Common myeloid progenitor, CD34-positive (primary cell): ENCODE measurements at regions not wholly inside any gene's neighbourhood (a gene's known extent, or its start where the extent isn't known, plus 50 kb on each side); places are given as distances from the start of the nearest gene placed in this dataset.
"Not testable (repeated sequence)": the region's sequence is repeated elsewhere in the genome, so short reads cannot be mapped to it uniquely, and the experiment has no call there.

Experiments used
- CTCF ChIA-PET: fragments of 350-600 bp; sonication (Branson Sonifier 250); formaldehyde crosslinking; loops from one replicate; lab custom pipeline; 2021; ENCODE audit warnings: antibody characterized with exemption; lab: Charles Lee
- POLR2A ChIA-PET: fragments of 350-600 bp; sonication (Branson Sonifier 250); formaldehyde crosslinking; loops from one replicate; lab custom pipeline; 2021; ENCODE audit warnings: antibody characterized with exemption; lab: Charles Lee
- DNase-seq, 3 donors: peaks; one replicate each; pipeline versions ENCODE4 v3.0.0 to v3.0.0-alpha.2; 2013
- H3K27ac ChIP-seq, 2 experiments: 1 replicate in 1 of 2; 2 replicates in 1 of 2; pipeline ENCODE4 v1.7.0; 2013; ENCODE audit warnings: inconsistent platforms in 2 of 2, low read length in 2 of 2, mild to moderate bottlenecking in 2 of 2, low read depth in 1 of 2, moderate library complexity in 1 of 2; ENCODE audit not compliant: severe bottlenecking in 2 of 2, insufficient read depth in 1 of 2, poor library complexity in 1 of 2
- H3K27me3 ChIP-seq, 5 experiments: replicated peaks in 2 of 5; 1 replicate in 3 of 5; 2 replicates in 2 of 5; pipeline versions ENCODE4 v1.6.1 to v1.7.0; 2013; ENCODE audit warnings: low read length in 4 of 5, mild to moderate bottlenecking in 2 of 5, moderate library complexity in 2 of 5, inconsistent platforms in 1 of 5; ENCODE audit not compliant: insufficient read depth in 5 of 5, control insufficient read depth in 4 of 5
- H3K36me3 ChIP-seq, 4 experiments: 1 replicate in 2 of 4; 2 replicates in 2 of 4; pipeline versions ENCODE4 v1.6.1 to v1.7.0; 2013; ENCODE audit warnings: low read length in 3 of 4, control low read depth in 1 of 4, mild to moderate bottlenecking in 1 of 4; ENCODE audit not compliant: control insufficient read depth in 4 of 4, insufficient read depth in 4 of 4
- H3K4me1 ChIP-seq, 4 experiments: 1 replicate in 3 of 4; 2 replicates in 1 of 4; pipeline versions ENCODE4 v1.6.1 to v1.7.1; 2013; ENCODE audit warnings: low read length in 3 of 4, mild to moderate bottlenecking in 3 of 4, control low read depth in 1 of 4, inconsistent platforms in 1 of 4, moderate library complexity in 1 of 4; ENCODE audit not compliant: control insufficient read depth in 4 of 4, insufficient read depth in 4 of 4; ENCODE audit errors: control extremely low read depth in 1 of 4
- H3K4me3 ChIP-seq, 7 experiments: 1 replicate in 4 of 7; 2 replicates in 3 of 7; pipeline versions ENCODE4 v1.5.1 to v1.7.0; 2013; ENCODE audit warnings: mild to moderate bottlenecking in 7 of 7, low read length in 6 of 7, moderate library complexity in 6 of 7, inconsistent platforms in 2 of 7, low read depth in 2 of 7, control low read depth in 1 of 7; ENCODE audit not compliant: insufficient read depth in 4 of 7, control insufficient read depth in 1 of 7; ENCODE audit errors: extremely low read depth in 1 of 7
- H3K9me3 ChIP-seq, 5 experiments: 1 replicate in 4 of 5; 2 replicates in 1 of 5; pipeline versions ENCODE4 v1.6.1 to v1.7.1; 2013; ENCODE audit warnings: low read length in 4 of 5, mild to moderate bottlenecking in 2 of 5, inconsistent platforms in 1 of 5, low read depth in 1 of 5, moderate library complexity in 1 of 5; ENCODE audit not compliant: control insufficient read depth in 4 of 5, insufficient read depth in 2 of 5; ENCODE audit errors: control extremely low read depth in 1 of 5
- WGBS: methylation state at CpG from one replicate; pipeline ENCODE4 v1.1.5; 2013; ENCODE audit not compliant: insufficient coverage; 5-methylcytosine and 5-hydroxymethylcytosine counted together

DNA sequence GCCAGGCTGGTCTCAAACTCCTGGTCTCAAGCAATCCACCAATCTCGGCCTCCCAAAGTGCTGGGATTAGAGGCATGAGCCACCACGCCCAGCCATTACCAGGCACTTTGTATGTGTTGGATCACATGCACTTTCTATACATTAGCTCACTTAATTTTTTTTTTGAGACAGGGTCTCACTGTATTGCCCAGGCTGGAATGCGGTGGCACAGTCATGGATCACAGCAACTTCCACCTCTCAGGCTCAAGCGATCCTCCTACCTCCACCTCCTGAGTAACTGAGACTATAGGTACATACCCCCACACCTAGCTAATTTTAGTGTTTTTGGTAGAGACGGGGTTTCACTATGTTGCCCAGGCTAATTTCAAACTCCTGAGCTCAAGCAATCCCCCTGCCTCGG lies 203.0 kb upstream of the MYL2 start:
- H3K4me3 ChIP-seq, result no peak overlapping the region
- peaks cover 0 to 13% (median 5%) of the 10 kb centered on the region in 4 experiments for H3K4me1 ChIP-seq
- 96% methylated on average over 4 of the region's 6 CpGs for WGBS
- no peak for DNase-seq
- ChIA-PET POLR2A (no interaction called here), CTCF (interaction anchor here (0.6 kb wide), 1 partner anchor 214 kb away, joined by 3 read pairs; no protein-coding TSS in a partner anchor)
- no peak overlapping the region for H3K27ac ChIP-seq
- H3K36me3 ChIP-seq, result no peaks in the 10 kb centered on the region
- no peaks in the 10 kb centered on the region for H3K9me3 ChIP-seq
- H3K27me3 ChIP-seq, result no peaks in the 10 kb centered on the region

DNA sequence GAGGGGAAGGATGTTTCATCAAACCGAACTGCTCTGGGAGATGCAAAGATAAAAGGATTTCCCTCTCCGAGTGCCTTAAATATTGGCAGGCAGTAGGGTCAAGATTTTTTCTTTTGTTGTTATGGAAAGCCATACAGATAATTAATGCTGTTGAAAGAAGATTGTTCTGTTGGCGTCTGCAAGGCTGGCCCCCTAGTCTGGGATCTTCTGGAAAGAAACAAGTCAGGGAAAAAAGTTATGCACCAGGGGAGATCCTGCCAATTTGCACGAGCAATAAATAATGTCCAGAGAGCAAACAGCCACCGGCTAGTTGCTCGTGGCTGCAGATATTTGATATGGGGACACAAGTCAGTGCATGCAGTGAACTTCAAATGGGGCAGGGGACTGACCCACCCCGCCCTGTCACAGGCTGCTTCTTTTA lies 202.1 kb upstream of the MYL2 start:
- Histone ChIP-seq H3K36me3 (no peaks in the 10 kb centered on the region), H3K9me3 (no peaks in the 10 kb centered on the region), H3K4me3 (no peak overlapping the region), H3K27ac (no peak overlapping the region), H3K4me1 (peaks cover 0 to 13% (median 5%) of the 10 kb centered on the region in 4 experiments), H3K27me3 (no peaks in the 10 kb centered on the region)
- 31% methylated on average over 5 of the region's 7 CpGs for WGBS
- POLR2A ChIA-PET, result no interaction called here
- CTCF ChIA-PET, result no interaction called here
- no peak for DNase-seq

DNA sequence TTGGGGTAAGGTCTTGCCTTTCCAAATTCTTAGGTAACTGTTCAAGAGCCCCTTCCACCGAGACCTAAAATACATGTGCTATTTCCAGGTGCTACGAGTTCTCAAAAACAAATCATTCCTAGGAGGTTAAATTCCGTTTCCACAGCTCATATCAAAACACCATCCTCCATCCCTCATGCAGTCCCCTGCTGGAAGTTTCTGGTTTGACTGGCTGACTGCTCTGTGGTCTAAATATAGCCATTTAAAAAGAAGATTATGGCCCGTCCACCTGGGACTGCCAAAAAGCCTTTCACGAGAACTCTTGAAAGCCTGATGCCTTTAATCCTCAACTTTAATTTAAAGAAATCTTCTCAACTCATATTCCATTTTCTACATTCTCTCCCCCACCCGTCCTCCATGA lies 201.5 kb upstream of the MYL2 start:
- Histone ChIP-seq H3K4me1 (peaks cover 0 to 13% (median 5%) of the 10 kb centered on the region in 4 experiments), H3K27me3 (no peaks in the 10 kb centered on the region), H3K27ac (no peak overlapping the region), H3K36me3 (no peaks in the 10 kb centered on the region), H3K4me3 (no peak overlapping the region), H3K9me3 (no peaks in the 10 kb centered on the region)
- POLR2A ChIA-PET, result no interaction called here
- DNase-seq, result no peak
- CTCF ChIA-PET, result no interaction called here
- 100% methylated on average over 2 of the region's 6 CpGs for WGBS

DNA sequence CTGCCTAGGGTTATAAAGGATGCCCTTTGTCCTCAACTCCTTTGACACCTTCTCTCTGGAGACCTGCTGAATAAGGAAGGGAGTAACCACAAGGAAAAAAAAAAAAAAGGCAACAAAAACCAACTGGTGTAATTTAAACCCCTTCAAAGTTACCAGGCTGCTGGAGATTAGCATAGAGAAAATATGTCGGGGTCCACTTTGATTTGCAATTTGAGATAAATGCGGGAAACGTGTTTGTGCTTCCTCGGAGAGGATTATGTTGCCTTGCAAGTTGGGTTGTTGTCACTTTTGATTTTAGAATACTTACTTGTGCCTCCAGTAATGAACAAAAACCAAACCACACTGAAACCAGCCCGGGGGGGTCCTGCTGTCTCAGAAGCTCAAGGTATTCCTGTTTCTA lies 200.2 kb upstream of the MYL2 start:
- POLR2A ChIA-PET, result no interaction called here
- no peak for DNase-seq
- no peaks in the 10 kb centered on the region for H3K36me3 ChIP-seq
- H3K27me3 ChIP-seq, result no peaks in the 10 kb centered on the region
- peaks cover 0 to 6% (median 3%) of the 10 kb centered on the region in 4 experiments for H3K4me1 ChIP-seq
- H3K9me3 ChIP-seq, result no peaks in the 10 kb centered on the region
- 100% methylated on average over 1 of the region's 5 CpGs for WGBS
- H3K4me3 ChIP-seq, result no peak overlapping the region
- no peak overlapping the region for H3K27ac ChIP-seq
- CTCF ChIA-PET, result no interaction called here

DNA sequence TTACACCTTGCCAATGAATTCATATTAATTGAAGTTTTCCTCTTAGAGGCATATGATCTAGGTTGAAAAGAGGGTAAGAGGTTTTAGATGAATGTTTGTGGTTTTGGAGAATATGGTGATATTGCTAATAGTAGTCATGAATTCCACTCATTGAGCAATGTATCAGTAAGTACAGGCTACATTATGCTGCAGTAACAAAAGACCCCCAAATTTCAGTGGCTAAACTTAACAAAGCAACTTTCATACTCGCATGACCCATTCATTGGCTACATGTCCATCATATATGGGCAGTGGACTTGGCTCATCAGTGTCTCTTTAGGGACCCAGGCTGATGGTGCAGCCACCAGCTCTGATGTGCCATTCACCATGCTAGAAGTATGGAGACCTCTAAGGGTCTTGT lies 196.6 kb upstream of the MYL2 start:
- DNase-seq, result no peak
- CTCF ChIA-PET, result no interaction called here
- POLR2A ChIA-PET, result interaction anchor here (0.6 kb wide), 1 partner anchor 491 kb away, joined by 4 read pairs; no protein-coding TSS in a partner anchor
- Histone ChIP-seq H3K27ac (no peak overlapping the region), H3K4me1 (peaks cover 3 to 13% (median 6%) of the 10 kb centered on the region in 4 experiments), H3K36me3 (no peaks in the 10 kb centered on the region), H3K4me3 (no peak overlapping the region), H3K9me3 (no peaks in the 10 kb centered on the region), H3K27me3 (no peaks in the 10 kb centered on the region)
- no CpG with 5 or more reads among the region's 1 CpG for WGBS

DNA sequence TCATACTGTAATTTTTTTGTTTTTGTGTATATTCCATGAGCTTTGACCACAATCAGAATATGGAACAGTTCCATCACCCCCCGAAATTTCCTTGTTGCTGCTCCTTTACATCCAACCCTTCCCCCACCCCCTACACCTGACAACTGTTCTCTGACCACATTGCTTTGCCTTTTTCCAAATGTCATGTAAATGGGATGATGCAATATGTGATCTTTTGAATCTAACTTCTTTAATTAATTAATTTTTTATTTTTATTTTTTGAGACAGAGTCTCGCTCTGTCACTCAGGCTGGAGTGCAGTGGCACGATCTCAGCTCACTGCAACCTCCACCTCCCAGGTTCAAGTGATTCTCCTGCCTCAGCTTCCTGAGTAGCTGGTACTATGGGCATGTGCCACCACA lies 192.9 kb upstream of the MYL2 start:
- H3K4me1 ChIP-seq, result peaks cover 9 to 21% (median 14%) of the 10 kb centered on the region in 4 experiments
- H3K36me3 ChIP-seq, H3K27ac ChIP-seq, CTCF ChIA-PET, DNase-seq, H3K27me3 ChIP-seq, H3K4me3 ChIP-seq, H3K9me3 ChIP-seq: not testable (repeated sequence)
- POLR2A ChIA-PET, result interaction anchor here (1.1 kb wide), 1 partner anchor 17 kb away, joined by 5 read pairs; no protein-coding TSS in a partner anchor
- no CpG with 5 or more reads among the region's 3 CpGs for WGBS

DNA sequence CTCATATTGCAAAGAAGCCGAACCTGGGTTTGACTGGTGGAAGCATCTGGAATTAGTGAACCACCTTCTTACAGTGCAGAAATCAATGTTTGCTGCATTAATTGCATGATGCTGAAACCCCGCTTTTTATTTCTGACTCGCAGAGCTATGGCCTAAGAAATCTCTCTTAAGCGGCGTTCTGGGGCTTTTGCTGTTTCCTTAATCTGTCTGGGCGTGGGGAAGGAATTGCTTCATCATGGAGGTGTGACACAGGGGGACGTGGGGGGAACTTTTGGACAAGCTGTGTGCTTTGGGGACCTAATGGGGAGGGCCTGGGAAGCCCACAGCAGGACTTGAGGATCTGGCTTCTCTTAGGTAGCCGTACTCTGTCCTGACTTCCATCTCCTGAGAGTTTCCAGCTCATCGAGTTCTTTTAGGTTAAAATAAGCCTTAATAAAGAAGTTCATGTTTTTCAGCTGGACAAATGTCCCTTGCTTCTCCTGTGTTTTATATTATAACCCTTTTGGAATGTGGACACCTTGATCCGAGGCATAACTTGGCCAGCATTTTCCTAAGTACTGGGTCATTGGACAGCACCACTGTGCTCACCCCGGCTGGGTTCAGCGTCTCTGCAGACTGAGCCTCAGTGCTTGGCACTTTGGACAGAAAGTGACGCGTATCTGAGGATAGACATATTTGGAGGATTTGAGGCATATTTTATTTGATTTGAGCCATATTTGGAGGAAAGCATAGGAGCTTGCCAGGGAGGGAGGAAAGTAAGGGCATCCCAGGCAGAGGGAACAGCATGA lies 192.1 kb upstream of the MYL2 start:
- ChIA-PET CTCF (no interaction called here), POLR2A (interaction anchor here (1.1 kb wide), 1 partner anchor 18 kb away, joined by 5 read pairs; no protein-coding TSS in a partner anchor)
- Histone ChIP-seq H3K4me1 (peaks cover 9 to 21% (median 14%) of the 10 kb centered on the region in 4 experiments), H3K27ac (no peak overlapping the region), H3K9me3 (peaks cover 0 to 3% (median 0%) of the 10 kb centered on the region in 5 experiments), H3K36me3 (no peaks in the 10 kb centered on the region), H3K4me3 (no peak overlapping the region), H3K27me3 (no peaks in the 10 kb centered on the region)
- DNase-seq, result peak; percentile 9 to 57 (median 52)
- 58% methylated on average over 12 of the region's 14 CpGs for WGBS
